ENCODE measurements at regions not wholly inside any gene's neighbourhood (a gene's known extent, or its start where the extent isn't known, plus 50 kb on each side); places are given as distances from the start of the nearest gene placed in this dataset.
"Not testable (repeated sequence)": the region's sequence is repeated elsewhere in the genome, so short reads cannot be mapped to it uniquely, and the experiment has no call there.

DNA sequence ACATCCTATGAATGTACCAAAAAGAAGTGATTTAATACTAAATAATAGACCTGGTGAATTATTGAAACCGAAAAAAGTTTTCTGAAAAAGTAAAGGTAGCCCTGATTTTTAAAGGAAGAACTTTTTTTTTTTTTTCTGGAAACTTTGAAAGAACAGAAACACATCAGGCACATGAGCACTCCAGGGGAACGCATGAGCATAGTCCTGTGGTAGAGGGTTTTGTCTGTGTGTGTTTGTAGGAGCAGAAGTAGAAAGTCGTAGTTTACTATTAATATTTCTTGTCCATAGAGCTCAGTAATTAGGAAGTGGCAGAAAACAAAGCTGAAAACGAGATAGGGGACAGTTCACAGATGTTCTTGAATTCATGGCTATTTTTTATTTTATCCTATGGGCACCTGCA is 1175.9 kb upstream of the B3GALT2 start:
- Histone ChIP-seq H3K27ac (no peak overlapping the region), H3K9me3 (no peaks in the 10 kb centered on the region), H3K4me1 (no peaks in the 10 kb centered on the region), H3K27me3 (no peaks in the 10 kb centered on the region), H3K36me3 (no peaks in the 10 kb centered on the region), H3K4me3 (no peak overlapping the region)
- DNase-seq = no peak
- TF ChIP-seq, protein P1, sequence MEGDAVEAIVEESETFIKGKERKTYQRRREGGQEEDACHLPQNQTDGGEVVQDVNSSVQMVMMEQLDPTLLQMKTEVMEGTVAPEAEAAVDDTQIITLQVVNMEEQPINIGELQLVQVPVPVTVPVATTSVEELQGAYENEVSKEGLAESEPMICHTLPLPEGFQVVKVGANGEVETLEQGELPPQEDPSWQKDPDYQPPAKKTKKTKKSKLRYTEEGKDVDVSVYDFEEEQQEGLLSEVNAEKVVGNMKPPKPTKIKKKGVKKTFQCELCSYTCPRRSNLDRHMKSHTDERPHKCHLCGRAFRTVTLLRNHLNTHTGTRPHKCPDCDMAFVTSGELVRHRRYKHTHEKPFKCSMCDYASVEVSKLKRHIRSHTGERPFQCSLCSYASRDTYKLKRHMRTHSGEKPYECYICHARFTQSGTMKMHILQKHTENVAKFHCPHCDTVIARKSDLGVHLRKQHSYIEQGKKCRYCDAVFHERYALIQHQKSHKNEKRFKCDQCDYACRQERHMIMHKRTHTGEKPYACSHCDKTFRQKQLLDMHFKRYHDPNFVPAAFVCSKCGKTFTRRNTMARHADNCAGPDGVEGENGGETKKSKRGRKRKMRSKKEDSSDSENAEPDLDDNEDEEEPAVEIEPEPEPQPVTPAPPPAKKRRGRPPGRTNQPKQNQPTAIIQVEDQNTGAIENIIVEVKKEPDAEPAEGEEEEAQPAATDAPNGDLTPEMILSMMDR (IDR thresholded peaks at IDR 0.05) = no peak
- intact Hi-C loops (cut with DNase I; ENCODE audit: low total_unique reads) = no loop called here

DNA sequence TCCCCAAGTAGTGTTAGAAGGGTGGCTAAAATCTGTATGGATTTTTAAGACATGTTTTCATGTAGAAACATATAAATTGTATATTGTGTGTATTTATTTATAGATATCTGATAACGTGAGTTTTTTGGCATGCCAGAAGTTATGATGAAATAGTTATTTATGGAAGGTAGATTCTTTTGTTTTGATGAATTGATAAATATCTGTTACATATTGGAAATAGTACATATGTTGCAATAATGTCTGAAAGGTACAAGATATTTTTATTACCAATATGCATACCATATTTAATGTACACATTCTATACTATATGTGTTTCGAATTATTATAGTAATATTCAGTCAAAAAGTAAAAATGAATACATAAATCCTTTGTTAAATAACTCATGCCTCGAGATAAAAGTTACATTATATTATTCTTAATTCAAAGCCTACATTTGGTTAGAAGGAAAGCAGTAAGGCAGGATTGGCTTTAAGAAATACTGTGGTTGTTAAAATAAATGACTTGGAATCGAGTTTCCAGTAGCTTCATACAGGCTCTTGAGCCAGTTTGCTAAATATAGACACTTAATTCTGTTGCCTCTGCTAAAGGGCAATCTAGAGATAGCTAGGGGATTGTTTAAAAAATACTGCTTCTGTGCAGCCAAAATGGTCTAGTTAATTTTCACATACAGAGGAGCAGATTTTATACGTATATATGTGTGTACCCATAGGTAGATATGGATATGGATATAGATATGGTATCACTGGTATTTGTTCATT is 1175.1 kb upstream of the B3GALT2 start:
- H3K36me3 ChIP-seq = no peaks in the 10 kb centered on the region
- intact Hi-C loops (cut with DNase I; ENCODE audit: low total_unique reads) = no loop called here
- no peaks in the 10 kb centered on the region for H3K27me3 ChIP-seq
- TF ChIP-seq, protein P1 (IDR thresholded peaks at IDR 0.05) = no peak
- no peaks in the 10 kb centered on the region for H3K4me1 ChIP-seq
- no peaks in the 10 kb centered on the region for H3K9me3 ChIP-seq
- no peak overlapping the region for H3K27ac ChIP-seq
- no peak overlapping the region for H3K4me3 ChIP-seq
- DNase-seq = no peak

DNA sequence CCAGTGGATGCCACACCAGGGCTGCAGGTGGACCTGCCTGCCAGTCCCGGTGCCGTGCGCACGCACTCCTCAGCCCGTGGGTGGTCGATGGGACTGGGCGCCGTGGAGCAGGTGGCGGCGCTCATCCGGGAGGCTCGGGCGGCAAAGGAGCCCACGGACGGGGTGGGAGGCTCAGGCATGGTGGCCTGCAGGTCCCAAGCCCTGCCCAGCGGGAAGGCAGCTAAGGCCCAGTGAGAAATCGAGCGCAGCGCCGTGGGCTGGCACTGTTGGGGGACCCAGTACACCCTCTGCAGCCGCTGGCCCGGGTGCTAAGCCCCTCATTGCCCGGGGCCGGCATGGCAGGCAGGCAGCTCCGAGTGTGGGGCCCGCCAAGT is 1171.8 kb upstream of the B3GALT2 start:
- Histone ChIP-seq H3K4me1 (no peaks in the 10 kb centered on the region), H3K4me3 (no peak overlapping the region), H3K27ac (no peak overlapping the region), H3K9me3 (no peaks in the 10 kb centered on the region), H3K27me3 (no peaks in the 10 kb centered on the region), H3K36me3 (no peaks in the 10 kb centered on the region)
- intact Hi-C loops (cut with DNase I; ENCODE audit: low total_unique reads) = no loop called here
- DNase-seq = no peak
- TF ChIP-seq, protein P1 (IDR thresholded peaks at IDR 0.05) = no peak

DNA sequence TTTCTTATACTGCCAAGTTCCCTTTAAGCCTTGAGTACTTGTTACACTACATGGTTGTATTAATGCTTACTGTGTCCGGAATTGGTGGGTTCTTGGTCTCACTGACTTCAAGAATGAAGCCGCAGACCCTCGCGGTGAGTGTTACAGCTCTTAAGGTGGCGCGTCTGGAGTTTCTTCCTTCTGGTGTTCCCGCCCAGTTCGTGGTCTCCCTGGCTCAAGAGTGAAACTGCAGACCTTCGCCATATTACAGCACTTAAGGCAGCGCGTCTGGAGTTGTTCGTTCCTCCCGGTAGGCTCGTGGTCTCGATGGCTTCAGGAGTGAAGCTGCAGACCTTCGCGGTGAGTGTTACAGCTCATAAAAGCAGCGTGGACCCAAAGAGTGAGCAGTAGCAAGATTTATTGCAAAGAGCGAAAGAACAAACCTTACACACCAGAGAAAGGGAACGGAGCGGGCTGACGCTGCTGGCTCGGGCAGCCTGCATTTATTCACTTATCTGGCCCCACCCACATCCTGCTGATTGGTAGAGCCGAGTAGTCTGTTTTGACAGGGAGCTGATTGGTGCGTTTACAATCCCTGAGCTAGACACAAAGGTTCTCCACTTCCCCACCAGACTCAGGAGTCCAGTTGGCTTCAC is 1171.3 kb upstream of the B3GALT2 start:
- H3K27me3 ChIP-seq; H3K9me3 ChIP-seq; H3K36me3 ChIP-seq; H3K27ac ChIP-seq; DNase-seq; H3K4me3 ChIP-seq; intact Hi-C loops (cut with DNase I; ENCODE audit: low total_unique reads); H3K4me1 ChIP-seq: not testable (repeated sequence)

DNA sequence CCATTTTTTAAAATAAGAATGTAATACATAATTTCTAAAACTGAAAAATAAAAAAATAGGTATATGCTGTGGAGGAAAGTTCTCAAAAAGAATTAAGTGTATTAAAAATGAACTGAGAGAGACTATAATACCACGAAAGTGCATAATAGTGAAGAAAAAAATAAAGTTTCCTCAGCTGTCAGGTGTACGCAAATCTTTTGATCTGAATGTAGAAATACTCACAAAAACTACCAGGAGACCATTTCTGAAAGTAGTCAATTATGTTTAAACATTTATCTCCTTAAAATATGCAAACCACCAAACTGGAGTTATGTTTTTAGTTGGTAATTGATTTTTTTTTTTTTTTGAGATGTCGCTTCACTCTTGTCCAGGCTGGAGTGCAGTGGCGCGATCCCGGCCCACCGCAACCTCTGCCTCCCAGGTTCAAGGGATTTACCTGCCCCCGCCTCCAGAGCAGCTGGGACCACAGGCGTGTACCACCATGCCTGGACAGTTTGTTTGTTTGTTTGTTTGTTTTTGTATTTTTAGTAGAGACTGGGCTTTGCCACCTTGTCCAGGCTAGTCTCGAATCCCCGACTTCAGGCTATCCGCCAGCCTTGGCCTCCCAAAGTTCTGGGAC is 1169.2 kb upstream of the B3GALT2 start:
- TF ChIP-seq, protein P1 (IDR thresholded peaks at IDR 0.05) = no peak
- intact Hi-C loops (cut with DNase I; ENCODE audit: low total_unique reads) = no loop called here
- no peak overlapping the region for H3K4me3 ChIP-seq

DNA sequence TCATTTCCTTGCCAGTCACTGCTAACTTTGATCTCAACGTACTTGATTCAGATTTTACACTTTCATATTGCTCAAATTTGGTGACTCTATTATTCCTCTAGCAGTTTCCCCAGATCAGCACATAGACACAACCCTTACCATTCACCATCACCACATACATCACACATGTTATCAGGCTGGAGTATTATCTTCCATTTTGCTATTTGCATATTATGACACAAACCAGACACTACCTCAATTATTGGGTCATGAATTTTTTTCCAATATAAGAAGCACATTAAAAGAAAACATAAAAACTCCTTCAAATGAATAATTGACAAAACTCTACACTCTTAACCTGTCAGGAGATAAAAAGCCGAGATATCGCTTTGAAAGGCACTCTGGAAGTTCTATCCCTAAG is 1166.7 kb upstream of the B3GALT2 start:
- Histone ChIP-seq H3K4me3 (no peak overlapping the region), H3K9me3 (no peaks in the 10 kb centered on the region), H3K27me3 (no peaks in the 10 kb centered on the region), H3K4me1 (no peaks in the 10 kb centered on the region), H3K27ac (no peak overlapping the region), H3K36me3 (no peaks in the 10 kb centered on the region)
- intact Hi-C loops (cut with DNase I; ENCODE audit: low total_unique reads) = no loop called here
- no peak for DNase-seq
- TF ChIP-seq, protein P1 (IDR thresholded peaks at IDR 0.05) = no peak

More for the DNA sequence above, 1169.2 kb upstream of the B3GALT2 start:
- no peak for DNase-seq
- H3K9me3 ChIP-seq = no peaks in the 10 kb centered on the region
- H3K36me3 ChIP-seq = no peaks in the 10 kb centered on the region
- no peaks in the 10 kb centered on the region for H3K27me3 ChIP-seq
- H3K27ac ChIP-seq = no peak overlapping the region
- H3K4me1 ChIP-seq = no peaks in the 10 kb centered on the region

All from tibial artery (tissue), 4 donors.